Panc1 (cell line): ENCODE measurements at regions not wholly inside any gene's neighbourhood (a gene's known extent, or its start where the extent isn't known, plus 50 kb on each side); places are given as distances from the start of the nearest gene placed in this dataset.

Source experiments
- POLR2AphosphoS5 ChIP-seq: IDR thresholded peaks from 2 replicates; pipeline ENCODE4 v1.6.1; 2012; ENCODE audit warnings: mild to moderate bottlenecking, low read depth, low read length, moderate library complexity
- SIN3A ChIP-seq: IDR thresholded peaks from 2 replicates; pipeline ENCODE4 v1.6.1; 2012; ENCODE audit warnings: low read depth, mild to moderate bottlenecking, low read length, moderate library complexity, borderline replicate concordance; ENCODE audit not compliant: insufficient read depth
- TCF7L2 ChIP-seq: IDR thresholded peaks from 2 replicates; pipeline ENCODE4 v1.6.1; 2011; ENCODE audit warnings: mild to moderate bottlenecking, low read depth, low read length, inconsistent platforms
- TF ChIP-seq, protein P1 (sequence below): fragments of 450-650 bp; IDR thresholded peaks from 2 replicates; pipeline ENCODE4 v1.5.1; 2017; ENCODE audit warnings: mild to moderate bottlenecking

GRCh38 chrX:3960952-3961351 is 247.5 kb upstream of the PRKX start:
- TF ChIP-seq, protein P1, sequence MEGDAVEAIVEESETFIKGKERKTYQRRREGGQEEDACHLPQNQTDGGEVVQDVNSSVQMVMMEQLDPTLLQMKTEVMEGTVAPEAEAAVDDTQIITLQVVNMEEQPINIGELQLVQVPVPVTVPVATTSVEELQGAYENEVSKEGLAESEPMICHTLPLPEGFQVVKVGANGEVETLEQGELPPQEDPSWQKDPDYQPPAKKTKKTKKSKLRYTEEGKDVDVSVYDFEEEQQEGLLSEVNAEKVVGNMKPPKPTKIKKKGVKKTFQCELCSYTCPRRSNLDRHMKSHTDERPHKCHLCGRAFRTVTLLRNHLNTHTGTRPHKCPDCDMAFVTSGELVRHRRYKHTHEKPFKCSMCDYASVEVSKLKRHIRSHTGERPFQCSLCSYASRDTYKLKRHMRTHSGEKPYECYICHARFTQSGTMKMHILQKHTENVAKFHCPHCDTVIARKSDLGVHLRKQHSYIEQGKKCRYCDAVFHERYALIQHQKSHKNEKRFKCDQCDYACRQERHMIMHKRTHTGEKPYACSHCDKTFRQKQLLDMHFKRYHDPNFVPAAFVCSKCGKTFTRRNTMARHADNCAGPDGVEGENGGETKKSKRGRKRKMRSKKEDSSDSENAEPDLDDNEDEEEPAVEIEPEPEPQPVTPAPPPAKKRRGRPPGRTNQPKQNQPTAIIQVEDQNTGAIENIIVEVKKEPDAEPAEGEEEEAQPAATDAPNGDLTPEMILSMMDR, result no peak
- TF ChIP-seq TCF7L2 (no peak), POLR2AphosphoS5 (no peak), SIN3A (no peak)
